Esophagus muscularis mucosa (tissue), 4 donors: ENCODE measurements at regions not wholly inside any gene's neighbourhood (a gene's known extent, or its start where the extent isn't known, plus 50 kb on each side); places are given as distances from the start of the nearest gene placed in this dataset.

Source experiments
- DNase-seq: peaks from one replicate; pipeline ENCODE4 v3.0.0-alpha.2; 2017; ENCODE audit errors: extremely low spot score
- H3K27ac ChIP-seq, 4 donors: fragments of 200-600 bp; sonication (generic); replicated peaks in 1 of 4; 1 replicate in 3 of 4; 2 replicates in 1 of 4; pipeline ENCODE4 v1.5.1; 2016 to 2019; ENCODE audit warnings: mild to moderate bottlenecking in 1 of 4
- H3K27me3 ChIP-seq, 4 donors: fragments of 200-600 bp; sonication (generic); one replicate each; pipeline versions ENCODE4 v1.5.1 to v1.6.0; 2016 to 2019
- H3K36me3 ChIP-seq, 4 donors: fragments of 200-600 bp; sonication (generic); one replicate each; pipeline ENCODE4 v1.5.1; 2016 to 2019
- H3K4me1 ChIP-seq, 4 donors: fragments of 200-600 bp; sonication (generic); one replicate each; pipeline ENCODE4 v1.5.1; 2016 to 2019
- H3K4me3 ChIP-seq, 4 donors: fragments of 200-600 bp; sonication (generic); 1 replicate in 2 of 4; 2 replicates in 2 of 4; pipeline ENCODE4 v1.5.1; 2016 to 2019; ENCODE audit warnings: mild to moderate bottlenecking in 4 of 4, moderate library complexity in 1 of 4
- H3K9me3 ChIP-seq, 4 donors: fragments of 200-600 bp; sonication (generic); 1 replicate in 3 of 4; 2 replicates in 1 of 4; pipeline ENCODE4 v1.5.1; 2016 to 2019
- EP300 ChIP-seq: sonication (generic); formaldehyde crosslinking; IDR thresholded peaks from one replicate; pipeline ENCODE4 v1.6.1; 2017; ENCODE audit warnings: antibody characterized with exemption
- POLR2A ChIP-seq: fragments of 450-650 bp; IDR thresholded peaks from one replicate; pipeline ENCODE4 v1.6.1; 2017; ENCODE audit warnings: antibody characterized with exemption, moderate library complexity, mild to moderate bottlenecking, low read depth
- POLR2AphosphoS5 ChIP-seq, 2 donors: sonication (generic); formaldehyde crosslinking; IDR thresholded peaks; one replicate each; pipeline ENCODE4 v1.6.1; 2017; ENCODE audit warnings: antibody characterized with exemption in 2 of 2
- WGBS: methylation state at CpG from one replicate; pipeline ENCODE4 v1.1.5; 2018; 5-methylcytosine and 5-hydroxymethylcytosine counted together
- intact Hi-C: fragments of 100-400 bp; cut with DNase I; formaldehyde crosslinking; loops from one replicate; pipeline ENCODE4 v1.15.1; 2023
- TF ChIP-seq, protein P1 (sequence below), 3 experiments: fragments of 200-600 bp in 2 of 3; fragments of 450-650 bp in 1 of 3; sonication (generic) in 2 of 3; IDR thresholded peaks; one replicate each; pipeline ENCODE4 v1.5.1; 2017 to 2019; ENCODE audit warnings: antibody characterized with exemption in 3 of 3, mild to moderate bottlenecking in 2 of 3, moderate library complexity in 1 of 3

GRCh38 chr5:3285621-3286020, 310.0 kb upstream of the IRX1 start:
- H3K27ac ChIP-seq: no peak overlapping the region
- WGBS: 85% methylated on average over 13 of the region's 13 CpGs
- H3K4me3 ChIP-seq: no peak overlapping the region
- no peaks in the 10 kb centered on the region for H3K4me1 ChIP-seq
- DNase-seq: no peak
- no peak for TF ChIP-seq POLR2A
- no peak for TF ChIP-seq EP300
- intact Hi-C loops: no loop called here
- H3K9me3 ChIP-seq: no peaks in the 10 kb centered on the region
- H3K36me3 ChIP-seq: no peaks in the 10 kb centered on the region
- H3K27me3 ChIP-seq: peaks cover 0 to 21% (median 0%) of the 10 kb centered on the region in 4 donors

GRCh38 chr5:3284506-3284905, 311.1 kb upstream of the IRX1 start:
- WGBS: 73% methylated on average over 4 of the region's 5 CpGs
- H3K4me3 ChIP-seq: no peak overlapping the region
- H3K4me1 ChIP-seq: no peaks in the 10 kb centered on the region
- TF ChIP-seq EP300 (no peak), POLR2AphosphoS5 (IDR thresholded peaks at IDR 0.05) (no peak), POLR2A (no peak)
- TF ChIP-seq, protein P1, sequence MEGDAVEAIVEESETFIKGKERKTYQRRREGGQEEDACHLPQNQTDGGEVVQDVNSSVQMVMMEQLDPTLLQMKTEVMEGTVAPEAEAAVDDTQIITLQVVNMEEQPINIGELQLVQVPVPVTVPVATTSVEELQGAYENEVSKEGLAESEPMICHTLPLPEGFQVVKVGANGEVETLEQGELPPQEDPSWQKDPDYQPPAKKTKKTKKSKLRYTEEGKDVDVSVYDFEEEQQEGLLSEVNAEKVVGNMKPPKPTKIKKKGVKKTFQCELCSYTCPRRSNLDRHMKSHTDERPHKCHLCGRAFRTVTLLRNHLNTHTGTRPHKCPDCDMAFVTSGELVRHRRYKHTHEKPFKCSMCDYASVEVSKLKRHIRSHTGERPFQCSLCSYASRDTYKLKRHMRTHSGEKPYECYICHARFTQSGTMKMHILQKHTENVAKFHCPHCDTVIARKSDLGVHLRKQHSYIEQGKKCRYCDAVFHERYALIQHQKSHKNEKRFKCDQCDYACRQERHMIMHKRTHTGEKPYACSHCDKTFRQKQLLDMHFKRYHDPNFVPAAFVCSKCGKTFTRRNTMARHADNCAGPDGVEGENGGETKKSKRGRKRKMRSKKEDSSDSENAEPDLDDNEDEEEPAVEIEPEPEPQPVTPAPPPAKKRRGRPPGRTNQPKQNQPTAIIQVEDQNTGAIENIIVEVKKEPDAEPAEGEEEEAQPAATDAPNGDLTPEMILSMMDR (IDR thresholded peaks at IDR 0.05): no peak
- intact Hi-C loops: no loop called here
- H3K9me3 ChIP-seq: no peaks in the 10 kb centered on the region
- H3K27me3 ChIP-seq: peaks cover 0 to 28% (median 0%) of the 10 kb centered on the region in 4 donors
- no peak overlapping the region for H3K27ac ChIP-seq
- H3K36me3 ChIP-seq: no peaks in the 10 kb centered on the region
- DNase-seq: no peak

DNA sequence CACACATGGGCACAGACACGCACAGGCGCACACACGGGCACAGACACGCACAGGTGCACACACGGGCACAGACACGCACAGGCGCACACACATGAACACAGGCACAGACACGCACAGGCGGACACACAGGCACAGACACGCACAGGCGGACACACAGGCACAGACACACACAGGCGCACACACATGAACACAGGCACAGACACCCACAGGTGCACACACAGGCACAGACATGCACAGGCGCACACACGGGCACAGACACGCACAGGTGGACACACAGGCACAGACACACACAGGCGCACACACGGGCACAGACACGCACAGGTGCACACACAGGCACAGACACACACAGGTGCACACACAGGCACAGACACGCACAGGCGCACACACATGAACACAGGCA, 312.8 kb upstream of the IRX1 start:
- intact Hi-C loops: no loop called here
- no peak for TF ChIP-seq EP300
- TF ChIP-seq POLR2A: no peak
- no peak for TF ChIP-seq POLR2AphosphoS5 (IDR thresholded peaks at IDR 0.05)
- TF ChIP-seq, protein P1 (IDR thresholded peaks at IDR 0.05): no peak
- Histone ChIP-seq H3K27ac (no peak overlapping the region), H3K27me3 (peaks cover 0 to 23% (median 0%) of the 10 kb centered on the region in 4 donors), H3K36me3 (no peaks in the 10 kb centered on the region), H3K4me1 (no peaks in the 10 kb centered on the region), H3K9me3 (no peaks in the 10 kb centered on the region), H3K4me3 (no peak overlapping the region)
- 94% methylated on average over 14 of the region's 20 CpGs for WGBS
- DNase-seq: no peak

GRCh38 chr5:3281366-3281765, 314.3 kb upstream of the IRX1 start:
- H3K27me3 ChIP-seq: peaks cover 0 to 25% (median 0%) of the 10 kb centered on the region in 4 donors
- no peak for TF ChIP-seq EP300
- WGBS: 79% methylated on average over 6 of the region's 7 CpGs
- no peaks in the 10 kb centered on the region for H3K36me3 ChIP-seq
- no peaks in the 10 kb centered on the region for H3K4me1 ChIP-seq
- H3K27ac ChIP-seq: no peak overlapping the region
- no peaks in the 10 kb centered on the region for H3K9me3 ChIP-seq
- DNase-seq: no peak
- no peak overlapping the region for H3K4me3 ChIP-seq
- intact Hi-C loops: no loop called here

DNA sequence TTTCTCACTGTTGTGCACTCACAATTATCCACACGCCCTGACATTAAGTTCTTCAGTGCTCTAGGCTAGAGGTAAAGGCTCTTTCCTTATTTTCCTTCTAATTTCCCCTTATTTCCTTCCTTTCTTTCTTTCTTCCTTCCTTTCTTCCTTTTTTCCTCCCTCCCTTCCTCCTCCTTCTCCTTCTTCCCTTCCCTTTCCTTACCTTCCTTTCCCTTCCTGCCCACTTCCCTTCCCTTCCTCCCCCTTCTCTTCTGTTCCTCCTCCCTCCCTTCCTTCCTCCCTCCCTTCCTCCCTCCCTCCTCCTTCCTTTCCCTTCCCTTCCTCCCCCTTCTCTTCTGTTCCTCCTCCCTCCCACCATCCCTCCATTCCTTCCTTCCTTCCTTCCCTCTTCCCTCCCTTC, 317.0 kb upstream of the IRX1 start:
- DNase-seq: no peak
- WGBS: 44% methylated on average over 1 of the region's 1 CpG
- Histone ChIP-seq H3K4me1 (no peaks in the 10 kb centered on the region), H3K9me3 (no peaks in the 10 kb centered on the region), H3K27me3 (peaks cover 0 to 38% (median 0%) of the 10 kb centered on the region in 4 donors), H3K27ac (no peak overlapping the region), H3K36me3 (no peaks in the 10 kb centered on the region), H3K4me3 (no peak overlapping the region)
- intact Hi-C loops: no loop called here
- TF ChIP-seq, protein P1 (IDR thresholded peaks at IDR 0.05): no peak
- TF ChIP-seq POLR2A (no peak), EP300 (no peak), POLR2AphosphoS5 (IDR thresholded peaks at IDR 0.05) (no peak)

DNA sequence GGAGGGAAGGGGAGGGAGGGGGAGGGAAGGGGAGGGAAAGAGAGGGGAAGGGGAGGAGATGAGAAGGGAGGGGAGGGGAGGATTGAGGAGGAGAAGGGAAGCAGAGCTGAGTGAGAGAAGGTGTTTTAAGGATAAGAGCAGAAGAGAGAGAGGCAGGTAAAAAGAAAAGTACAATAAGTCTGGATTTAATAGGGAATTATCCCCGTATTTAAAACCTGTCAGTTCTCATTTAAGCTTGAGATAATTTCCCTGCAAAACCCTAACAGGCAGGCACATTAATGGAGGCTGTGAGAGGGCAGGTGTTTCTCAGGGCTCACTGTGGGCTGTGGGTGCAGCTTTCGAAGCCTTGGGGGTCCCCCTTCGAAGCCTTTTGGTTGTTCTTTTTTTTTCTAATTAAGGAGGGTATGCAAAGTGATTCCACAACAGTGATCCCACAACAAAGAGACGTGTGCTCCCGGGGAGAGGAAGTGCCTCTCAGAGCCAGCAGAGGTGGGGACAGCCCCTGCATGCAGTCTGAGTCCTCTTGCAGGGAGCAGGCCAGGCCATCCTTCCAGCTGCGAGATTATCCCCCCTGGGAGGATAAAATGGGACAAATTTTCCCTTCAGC, 317.9 kb upstream of the IRX1 start:
- TF ChIP-seq EP300 (no peak), POLR2A (no peak), POLR2AphosphoS5 (IDR thresholded peaks at IDR 0.05) (no peak)
- TF ChIP-seq, protein P1 (IDR thresholded peaks at IDR 0.05): no peak
- H3K36me3 ChIP-seq: no peaks in the 10 kb centered on the region
- 18% methylated on average over 6 of the region's 6 CpGs for WGBS
- no peak overlapping the region for H3K27ac ChIP-seq
- H3K4me1 ChIP-seq: no peaks in the 10 kb centered on the region
- intact Hi-C loops: no loop called here
- no peaks in the 10 kb centered on the region for H3K9me3 ChIP-seq
- no peak overlapping the region for H3K4me3 ChIP-seq
- peaks cover 0 to 43% (median 0%) of the 10 kb centered on the region in 4 donors for H3K27me3 ChIP-seq
- no peak for DNase-seq
